Left colon (tissue), 2 donors: ENCODE measurements at regions not wholly inside any gene's neighbourhood (a gene's known extent, or its start where the extent isn't known, plus 50 kb on each side); places are given as distances from the start of the nearest gene placed in this dataset.
A peak's percentile ranks its signal among the peaks of the same experiment; 100 is the strongest.
"Not testable (repeated sequence)": the region's sequence is repeated elsewhere in the genome, so short reads cannot be mapped to it uniquely, and the experiment has no call there.

Experiments
- ATAC-seq: fragments of 200-7000 bp; cut with Tn5 transposase; one replicate; pipeline ENCODE4 v1.9.1; 2020; ENCODE audit warnings: mild to moderate bottlenecking, moderate library complexity
- DNase-seq, 2 donors: peaks; one replicate each; pipeline ENCODE4 v3.0.0-alpha.2; 2020
- intact Hi-C, 2 donors: fragments of 100-400 bp; cut with DNase I in 1 of 2; cut with micrococcal nuclease in 1 of 2; formaldehyde crosslinking; loops; one replicate each; pipeline versions ENCODE4 v1.11.2 to v1.14.0; 2022; cut with DNase I, micrococcal nuclease
- donor health status: DM: no; HTN: no; CAD: no.
- donor health status: DM: yes; HTN: yes; CAD: no.

DNA sequence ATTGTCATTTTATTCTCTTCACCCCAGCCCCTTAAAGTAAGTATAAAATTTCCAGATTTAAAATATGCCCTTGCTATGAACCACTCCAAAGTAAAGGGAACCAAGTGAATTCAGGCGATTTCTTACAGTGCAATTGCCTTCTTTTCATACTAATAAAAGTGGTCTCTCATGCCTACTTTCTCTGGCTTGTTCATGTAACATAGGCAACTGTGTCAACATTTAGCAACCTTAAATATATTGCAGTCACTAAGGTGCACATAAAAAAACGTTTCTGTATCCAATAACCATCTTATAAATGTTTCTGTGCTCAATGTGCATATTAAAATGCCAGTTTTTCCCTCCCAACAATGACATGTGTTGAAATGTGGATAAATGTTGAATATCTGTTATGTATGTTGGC, 271.6 kb upstream of the DCN start:
- DNase-seq (no peak), ATAC-seq (no peak)
- intact Hi-C loops = no loop called here

DNA sequence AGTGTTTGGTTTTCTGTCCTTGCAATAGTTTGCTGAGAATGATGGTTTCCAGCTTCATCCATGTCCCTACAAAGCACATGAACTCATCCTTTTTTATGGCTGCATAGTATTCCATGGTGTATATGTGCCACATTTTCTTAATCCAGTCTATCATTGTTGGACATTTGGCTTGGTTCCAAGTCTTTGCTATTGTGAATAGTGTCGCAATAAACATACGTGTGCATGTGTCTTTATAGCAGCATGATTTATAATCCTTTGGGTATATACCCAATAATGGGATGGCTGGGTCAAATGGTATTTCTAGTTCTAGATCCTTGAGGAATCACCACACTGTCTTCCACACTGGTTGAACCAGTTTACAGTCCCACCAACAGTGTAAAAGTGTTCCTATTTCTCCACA, 269.8 kb upstream of the DCN start:
- ATAC-seq, DNase-seq, intact Hi-C loops: not testable (repeated sequence)

DNA sequence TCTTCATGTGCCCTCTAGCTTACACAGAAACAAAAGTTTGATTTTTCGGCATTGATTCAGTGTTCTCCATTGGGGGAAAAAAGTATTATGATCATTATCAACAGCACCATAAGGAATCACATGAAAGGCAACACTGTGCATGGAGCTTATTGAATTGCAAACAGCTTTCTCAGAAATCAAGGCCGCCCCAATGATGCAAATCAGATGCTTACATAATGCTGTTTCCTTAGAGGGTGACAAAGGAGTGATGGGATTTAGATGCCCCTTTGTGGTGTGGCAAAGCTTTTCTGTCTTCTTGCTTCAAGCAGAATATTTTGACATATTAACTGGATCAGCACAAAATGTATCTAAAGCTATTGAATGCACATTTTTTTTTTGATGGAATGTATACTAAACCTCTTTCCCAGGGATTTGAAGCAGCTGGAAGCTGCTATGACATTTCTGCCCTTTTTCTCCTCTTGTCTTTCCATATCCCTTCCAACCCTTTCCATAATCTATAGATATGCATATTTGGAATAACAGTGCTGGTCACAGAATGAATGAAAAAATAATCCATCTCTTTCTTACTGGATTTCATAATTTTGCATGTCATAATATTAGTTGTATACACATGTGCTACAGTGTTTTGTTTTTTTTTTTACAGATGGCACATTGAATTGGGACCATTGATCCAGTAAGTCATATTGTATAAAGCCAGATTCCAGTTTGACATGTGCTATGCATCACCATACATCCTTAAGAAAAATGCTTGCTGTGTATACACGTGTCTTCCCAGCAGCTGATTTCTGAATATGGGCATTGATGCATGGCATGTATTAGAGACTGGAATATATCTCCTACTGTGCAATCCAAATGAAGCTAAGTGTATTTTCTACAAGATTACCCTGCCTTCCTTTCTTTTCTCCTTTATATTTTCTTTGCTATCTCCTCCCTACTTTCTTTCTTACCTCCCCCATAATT, 259.7 kb upstream of the DCN start:
- no peak for ATAC-seq
- intact Hi-C loops = no loop called here
- DNase-seq = no peak

DNA sequence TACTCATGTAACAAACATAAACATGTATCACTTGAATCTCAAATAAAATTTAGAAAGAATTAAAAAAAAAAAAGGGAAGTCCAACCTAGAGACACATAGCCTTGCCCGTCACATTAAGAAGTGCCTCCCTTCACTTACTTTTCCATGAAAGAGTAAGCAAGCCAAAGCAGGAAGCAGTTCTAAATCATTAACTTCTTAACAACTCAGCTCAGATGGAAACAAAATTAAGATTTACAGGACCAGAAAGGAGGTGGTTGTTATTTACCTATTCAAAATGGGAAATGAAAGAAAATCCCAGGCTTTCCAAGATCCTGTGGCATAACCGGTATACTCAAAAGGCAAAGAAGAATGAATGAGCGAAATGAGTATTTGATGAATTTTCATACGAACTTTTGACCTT, 258.6 kb upstream of the DCN start:
- ATAC-seq (no peak), DNase-seq (no peak)
- intact Hi-C loops = no loop called here

DNA sequence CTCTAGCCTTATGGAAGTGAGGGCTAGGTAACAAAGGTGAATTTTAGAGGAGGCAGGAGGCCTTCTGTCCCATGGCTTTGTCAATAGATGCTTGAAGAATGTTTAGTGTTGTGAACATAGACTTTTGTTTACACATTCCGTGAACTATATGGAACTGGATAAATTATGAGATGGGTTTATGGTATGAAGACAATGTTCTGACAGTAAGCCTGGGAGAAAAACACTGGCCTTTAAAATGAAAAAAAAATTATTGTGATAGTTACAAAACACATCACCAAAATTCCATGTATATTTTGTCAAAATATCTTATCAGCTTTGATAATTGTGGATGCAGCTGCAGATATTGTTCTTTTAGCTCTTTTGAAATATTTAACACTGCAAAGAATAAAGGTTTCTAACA, 251.5 kb upstream of the DCN start:
- ATAC-seq = no peak
- intact Hi-C loops = no loop called here
- no peak for DNase-seq

DNA sequence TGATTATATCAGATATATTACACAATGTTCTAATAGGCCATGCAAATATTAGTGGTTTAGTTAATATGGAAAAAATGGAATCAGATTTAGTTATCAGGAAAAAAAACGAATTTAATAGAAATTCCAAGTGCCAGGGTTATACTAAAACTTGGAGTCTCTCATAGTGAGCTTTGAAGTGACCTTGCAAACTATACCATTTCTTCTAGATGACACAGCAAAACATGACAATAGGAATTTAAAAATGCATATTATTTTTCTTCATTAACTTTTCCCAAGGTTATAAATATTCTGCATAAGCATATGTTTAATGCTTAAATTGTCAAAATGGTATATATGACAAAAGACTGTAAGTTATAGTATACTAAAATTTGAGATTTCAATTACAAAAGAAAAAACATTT, 250.1 kb upstream of the DCN start:
- ATAC-seq = no peak

DNA sequence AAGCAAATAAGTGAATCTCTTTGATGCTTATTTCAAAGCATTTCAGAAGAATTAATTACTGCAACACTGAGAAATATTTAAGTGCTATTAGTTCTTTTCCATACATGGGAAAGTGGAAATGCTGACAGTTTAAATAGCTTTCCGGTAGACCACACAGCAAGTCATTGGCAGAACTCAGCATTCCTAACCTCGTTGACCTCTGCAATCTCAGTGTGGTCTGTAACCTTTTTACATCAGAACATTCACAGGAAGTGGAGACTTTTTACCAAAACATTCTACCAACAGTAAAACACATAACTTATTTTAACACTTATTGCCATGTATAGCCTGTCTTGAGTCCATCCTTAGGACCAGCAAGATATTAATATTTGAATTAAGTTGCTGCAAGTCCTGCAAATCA, 249.5 kb upstream of the DCN start:
- ATAC-seq (no peak), DNase-seq (no peak)
- intact Hi-C loops = no loop called here

More for the DNA sequence above, 250.1 kb upstream of the DCN start:
- intact Hi-C loops = no loop called here
- DNase-seq = no peak

DNA sequence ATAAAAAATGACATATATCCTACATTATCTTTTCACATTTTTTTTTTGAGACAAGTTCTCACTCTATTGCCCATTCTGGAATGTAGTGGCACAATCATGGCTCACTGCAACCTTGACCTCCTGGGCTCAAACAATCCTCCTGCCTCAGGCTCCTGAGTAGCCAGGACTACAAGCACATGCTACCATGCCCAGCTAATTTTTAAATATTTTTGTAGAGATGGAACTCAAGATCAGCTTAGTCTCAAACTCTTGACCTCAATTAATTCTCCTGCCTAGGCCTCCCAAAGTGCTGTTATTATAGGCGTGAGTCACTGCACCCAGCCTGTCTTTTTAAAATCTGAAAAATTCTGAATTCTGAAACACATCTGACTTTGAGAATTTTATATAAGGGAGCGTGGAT, 241.9 kb upstream of the DCN start:
- DNase-seq = no peak
- ATAC-seq = no peak
- intact Hi-C loops = no loop called here

DNA sequence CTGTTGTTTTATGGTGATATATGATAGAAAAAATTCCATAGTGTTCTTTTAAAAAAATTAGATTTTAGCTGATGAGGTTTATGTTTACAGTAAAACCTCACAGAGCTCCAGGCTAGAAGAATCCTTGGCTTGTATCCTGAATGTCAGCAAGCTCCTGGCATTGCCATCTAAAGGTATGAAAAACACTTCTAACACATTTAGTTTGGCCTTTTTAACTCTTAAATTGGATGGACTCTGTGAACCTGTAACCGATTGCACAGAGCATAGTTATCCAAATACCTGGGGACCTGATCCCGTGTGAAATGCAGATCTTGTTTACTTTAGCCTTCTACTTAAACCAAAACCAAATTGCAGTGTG, 241.1 kb upstream of the DCN start:
- intact Hi-C loops = no loop called here
- DNase-seq (no peak), ATAC-seq (no peak)

DNA sequence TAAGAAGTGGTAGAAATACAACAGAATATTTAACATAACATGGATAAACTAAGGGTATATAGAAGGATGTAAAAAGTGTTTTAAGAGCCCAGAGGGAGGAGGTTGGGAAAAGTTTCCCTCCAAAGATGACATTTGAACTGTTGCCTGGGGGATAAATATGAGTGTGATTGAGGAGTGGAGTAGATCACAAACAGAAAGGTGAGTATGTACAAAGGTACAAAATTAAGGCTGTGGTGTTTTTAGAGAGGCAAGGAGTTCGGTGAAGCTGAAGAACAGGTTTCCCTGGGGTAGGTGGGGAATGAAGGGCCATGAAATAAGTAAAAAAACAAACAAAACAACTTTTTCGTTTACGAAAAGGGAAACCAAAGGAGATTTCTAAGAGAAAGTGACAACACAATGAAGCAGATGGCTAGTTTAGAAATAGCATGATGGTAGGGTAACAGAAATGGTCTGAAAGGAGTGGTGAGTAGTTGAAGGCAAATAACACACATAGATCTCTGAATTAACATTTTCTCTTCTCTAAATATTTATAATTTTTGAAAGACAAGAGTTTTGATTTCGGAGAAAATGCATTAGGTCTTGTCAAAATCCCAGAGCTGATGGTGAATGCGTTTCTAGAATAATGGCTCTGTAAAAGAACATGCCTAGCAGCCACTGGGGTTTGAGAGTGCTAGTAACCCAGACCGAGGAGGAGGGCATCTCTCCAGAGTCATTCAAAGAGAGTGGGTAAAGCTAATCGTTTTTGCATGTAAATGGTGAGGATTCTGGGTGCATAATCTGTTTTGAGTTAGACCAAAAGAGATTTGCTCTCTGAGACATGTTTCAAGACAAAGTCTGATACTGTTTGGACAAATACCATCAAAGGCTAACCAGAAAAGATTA, 240.4 kb upstream of the DCN start:
- intact Hi-C loops = no loop called here
- DNase-seq (no peak), ATAC-seq (peak; percentile 25)

DNA sequence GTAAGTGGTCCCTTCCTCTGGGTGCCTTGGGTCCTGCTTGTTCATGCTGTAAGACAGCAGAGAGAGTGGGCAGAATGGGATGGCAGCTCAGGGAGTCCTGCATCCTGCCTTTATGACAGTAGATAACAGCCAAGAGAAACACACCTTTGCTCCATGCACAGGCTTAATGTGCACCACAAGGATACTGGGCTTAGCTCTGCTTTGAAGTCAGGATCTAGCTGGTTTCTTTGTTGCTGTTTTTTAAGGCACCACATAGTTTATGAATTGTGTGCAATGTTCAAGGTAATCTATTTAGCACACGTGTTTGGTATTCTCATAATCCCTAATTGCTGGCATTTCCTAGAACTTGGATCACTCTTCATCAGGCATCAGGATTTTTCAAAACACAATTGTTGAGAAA, 239.5 kb upstream of the DCN start:
- DNase-seq (no peak), ATAC-seq (peak; percentile 95)
- intact Hi-C loops = no loop called here

DNA sequence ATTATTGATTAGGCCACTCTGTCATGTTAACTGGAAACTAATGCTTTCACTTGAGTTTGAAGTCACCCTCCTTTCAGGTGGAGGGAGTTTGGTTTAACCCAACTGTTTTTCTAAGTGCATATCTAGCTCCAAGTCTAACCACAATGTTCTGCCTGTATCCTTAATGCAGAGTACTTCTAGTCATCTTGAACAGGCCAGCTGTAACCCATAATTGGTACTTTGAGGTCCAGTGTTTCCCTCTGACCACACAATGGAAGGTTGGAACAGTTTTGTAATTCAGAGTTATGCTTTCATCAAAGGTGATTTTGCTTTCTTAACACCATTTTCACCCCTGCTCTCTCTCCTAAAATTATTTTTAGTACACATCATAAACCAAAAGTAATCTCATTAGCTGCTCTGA, 237.2 kb upstream of the DCN start:
- intact Hi-C loops = no loop called here
- no peak for ATAC-seq
- DNase-seq = no peak

DNA sequence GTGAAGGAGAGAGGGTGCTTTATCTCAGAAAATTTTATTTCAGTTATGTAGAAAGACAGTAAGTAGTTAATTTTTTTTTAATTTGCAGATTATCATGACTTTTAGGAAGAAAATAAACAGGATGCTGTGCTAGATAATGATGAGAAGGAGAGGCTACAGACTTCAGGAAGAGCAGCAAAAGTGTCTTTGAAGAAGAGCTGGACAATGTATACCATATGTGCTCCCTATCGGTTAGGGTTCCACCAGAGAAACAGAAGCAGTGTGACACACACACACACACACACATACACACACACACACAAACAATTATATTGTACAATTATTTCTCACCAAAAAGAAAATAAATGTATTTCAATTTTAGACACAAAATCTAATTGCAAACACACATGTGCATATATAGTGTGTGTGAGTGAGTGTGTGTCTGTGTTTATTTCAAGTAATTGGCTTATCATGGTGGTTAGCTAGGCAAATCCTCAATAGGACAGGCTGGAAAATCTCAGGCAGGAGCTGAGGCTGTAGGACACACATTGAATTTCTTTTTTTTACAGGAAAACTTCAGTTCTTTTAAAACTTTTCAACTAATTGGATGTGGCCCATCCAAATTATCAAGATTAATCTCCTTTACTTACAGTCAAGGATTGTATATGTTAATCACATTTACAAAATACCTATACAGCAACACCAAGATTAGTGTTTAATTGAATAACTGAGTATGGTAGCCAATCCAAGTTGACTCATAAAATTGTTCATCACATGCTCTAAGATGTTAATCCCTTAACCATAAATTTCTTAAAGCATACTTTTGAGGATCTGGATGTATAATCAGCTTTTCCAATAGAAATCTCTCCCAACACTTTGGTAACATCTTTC, 235.8 kb upstream of the DCN start:
- ATAC-seq = no peak
- no peak for DNase-seq
- intact Hi-C loops = no loop called here

DNA sequence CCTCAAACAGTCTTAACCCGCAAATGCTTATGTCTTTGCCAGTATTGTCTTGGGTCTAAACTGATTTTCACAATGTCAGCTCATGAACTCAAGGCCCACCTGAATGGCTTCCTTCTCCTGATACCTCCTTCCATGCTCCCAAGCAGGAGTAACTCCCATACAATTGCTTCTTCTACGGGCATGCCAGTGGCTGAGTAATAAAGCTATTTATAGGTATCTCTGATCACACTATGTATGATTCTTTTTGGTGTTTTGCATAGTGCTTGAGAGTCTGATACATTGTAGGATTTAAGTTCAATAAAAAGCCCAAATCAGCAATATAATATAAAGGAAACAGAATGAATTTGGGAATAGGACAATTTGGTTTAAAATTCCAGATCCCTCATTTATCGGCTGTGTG, 235.0 kb upstream of the DCN start:
- intact Hi-C loops = no loop called here
- DNase-seq (no peak), ATAC-seq (no peak)

DNA sequence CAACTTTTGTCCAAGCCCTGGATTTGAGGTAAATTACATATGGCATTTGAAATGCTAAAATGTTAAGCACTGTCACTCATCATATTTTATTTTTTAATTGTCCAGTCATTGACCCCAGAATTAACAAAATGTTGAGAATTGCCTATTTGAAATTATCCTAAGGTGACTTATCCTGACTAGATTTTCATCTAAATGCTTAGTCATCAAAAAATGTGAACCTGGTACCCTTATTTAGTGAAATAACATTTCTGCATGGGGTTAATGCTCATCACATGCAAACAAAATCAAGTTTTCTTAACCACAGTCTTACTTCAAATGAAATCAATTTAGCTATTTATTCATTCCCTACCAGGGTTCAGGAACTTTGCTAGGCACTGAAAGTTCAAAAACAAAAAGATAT, 232.0 kb upstream of the DCN start:
- ATAC-seq (no peak), DNase-seq (no peak)
- intact Hi-C loops = no loop called here

DNA sequence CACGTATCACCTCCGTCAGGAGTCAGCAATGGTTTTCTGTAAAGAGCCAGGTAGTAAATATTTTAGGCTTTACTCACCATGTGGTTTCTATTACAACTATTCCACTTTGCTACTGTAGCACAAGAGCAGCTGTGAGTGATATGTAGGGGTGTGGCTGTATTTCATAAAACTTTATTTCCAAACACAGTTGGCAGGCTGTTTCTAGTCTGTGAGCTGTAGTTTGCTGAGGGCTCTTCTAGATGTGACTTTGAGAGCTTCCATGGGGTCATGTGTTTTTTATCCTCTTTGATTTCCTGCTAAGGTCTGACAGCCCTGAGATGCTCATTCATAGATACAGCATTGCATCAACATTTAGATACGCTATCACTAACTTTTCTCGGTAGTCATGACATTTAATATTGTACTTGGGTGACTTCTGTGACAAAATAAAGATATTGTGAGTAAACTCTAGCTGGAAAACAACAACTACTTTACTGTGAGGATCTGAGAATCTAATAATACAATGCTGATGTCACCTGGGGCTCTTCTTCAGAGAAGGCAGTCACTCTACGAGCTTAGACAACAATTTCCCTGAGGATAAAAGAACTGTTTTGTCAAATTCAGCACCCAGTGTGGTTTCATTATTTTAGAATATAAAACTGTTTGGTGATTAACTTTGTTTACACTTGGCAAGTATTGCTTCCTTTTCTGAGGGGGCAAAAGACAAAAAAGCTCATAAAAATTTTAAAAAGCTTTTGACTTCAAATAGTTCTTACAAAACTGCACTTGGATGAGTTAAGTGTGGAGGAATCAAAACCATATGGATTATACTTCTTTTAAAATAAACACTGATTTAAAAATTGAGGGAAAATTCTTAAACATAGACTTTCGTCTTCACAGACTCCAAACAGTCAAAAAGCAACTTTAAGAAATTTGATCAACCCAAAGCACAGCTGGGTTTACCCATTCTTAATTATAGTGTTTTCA, 231.2 kb upstream of the DCN start:
- DNase-seq = peak in 1 of 2 donors; percentile 48
- ATAC-seq = peak; percentile 99
- intact Hi-C loops = no loop called here

DNA sequence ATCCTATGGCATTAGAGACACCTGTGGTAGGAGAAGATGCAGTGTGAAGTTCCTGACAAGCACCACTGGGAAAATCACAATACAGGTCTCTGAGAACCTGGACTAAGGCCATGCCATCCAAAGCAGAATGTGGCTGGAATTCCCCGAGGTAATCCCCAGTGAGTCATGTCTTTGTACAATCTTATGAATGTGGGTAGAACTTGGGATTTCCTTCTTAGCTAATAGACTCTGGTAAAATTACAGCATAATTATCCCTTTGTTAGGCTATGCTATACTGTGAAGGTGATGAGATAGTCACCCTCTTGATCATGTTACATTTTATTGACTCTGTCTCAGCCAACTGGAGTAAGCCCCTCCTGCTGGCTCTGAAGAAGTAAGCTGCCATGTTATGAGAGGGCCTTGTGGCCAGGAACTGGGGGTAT, 224.3 kb upstream of the DCN start:
- DNase-seq = peak in 1 of 2 donors; percentile 33
- intact Hi-C loops = no loop called here

DNA sequence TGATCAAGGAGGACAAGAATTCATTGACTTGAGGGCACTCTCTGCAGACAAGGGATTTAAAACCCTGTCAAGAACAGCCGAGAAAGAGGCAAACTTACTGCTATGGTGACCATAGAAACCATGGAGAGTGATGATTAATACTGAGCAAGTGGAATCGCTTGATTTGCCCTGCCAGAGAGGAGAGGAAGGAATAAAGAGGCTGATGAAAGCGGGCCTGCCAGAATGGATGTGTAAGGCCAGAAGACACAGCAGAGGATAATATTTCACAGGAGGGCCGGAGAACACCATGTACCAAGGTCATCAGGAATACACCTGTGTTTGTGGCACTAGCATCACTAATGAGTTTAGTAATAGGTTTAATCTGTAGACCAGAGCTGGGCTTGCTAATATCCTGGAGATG, 221.8 kb upstream of the DCN start:
- ATAC-seq (no peak), DNase-seq (no peak)
- intact Hi-C loops = no loop called here

More for the DNA sequence above, 224.3 kb upstream of the DCN start:
- peak; percentile 87 for ATAC-seq
